ENCODE measurements at regions not wholly inside any gene's neighbourhood (a gene's known extent, or its start where the extent isn't known, plus 50 kb on each side); places are given as distances from the start of the nearest gene placed in this dataset.
"Not testable (repeated sequence)": the region's sequence is repeated elsewhere in the genome, so short reads cannot be mapped to it uniquely, and the experiment has no call there.

- DNase-seq (ENCODE audit: extremely low spot score, unreplicated experiment): no peak
- Mint-ChIP-seq H3K27me3 (no peaks in the 10 kb centered on the region), H3K4me3 (no peak overlapping the region), H3K27ac (no peak overlapping the region), H3K36me3 (no peaks in the 10 kb centered on the region), H3K9me3 (no peaks in the 10 kb centered on the region), H3K4me1 (ENCODE audit: unreplicated experiment) (no peaks in the 10 kb centered on the region)
- no peak for TF ChIP-seq CTCF (conservative IDR thresholded peaks at IDR 0.05)
These were observed 547.2 kb upstream of the NCAM2 start for GRCh38 chr21:20451046-20451445.

- no peak for TF ChIP-seq CTCF (conservative IDR thresholded peaks at IDR 0.05)
- Mint-ChIP-seq H3K9me3 (no peaks in the 10 kb centered on the region), H3K4me1 (ENCODE audit: unreplicated experiment) (no peaks in the 10 kb centered on the region), H3K27ac (no peak overlapping the region), H3K4me3 (no peak overlapping the region), H3K27me3 (no peaks in the 10 kb centered on the region), H3K36me3 (no peaks in the 10 kb centered on the region)
- DNase-seq (ENCODE audit: extremely low spot score, unreplicated experiment): no peak
These were observed 545.3 kb upstream of the NCAM2 start for GRCh38 chr21:20452935-20453334.

GRCh38 chr21:20459838-20460237, 538.4 kb upstream of the NCAM2 start:
- TF ChIP-seq CTCF (conservative IDR thresholded peaks at IDR 0.05): no peak
- Mint-ChIP-seq H3K27me3 (no peaks in the 10 kb centered on the region), H3K27ac (no peak overlapping the region), H3K4me3 (no peak overlapping the region), H3K4me1 (ENCODE audit: unreplicated experiment) (no peaks in the 10 kb centered on the region), H3K36me3 (no peaks in the 10 kb centered on the region), H3K9me3 (peaks cover 3% of the 10 kb centered on the region)
- no peak for DNase-seq (ENCODE audit: extremely low spot score, unreplicated experiment)

GRCh38 chr21:20463362-20463761, 534.8 kb upstream of the NCAM2 start:
- no peaks in the 10 kb centered on the region for H3K36me3 Mint-ChIP-seq
- no peak overlapping the region for H3K4me3 Mint-ChIP-seq
- H3K9me3 Mint-ChIP-seq: peaks cover 3% of the 10 kb centered on the region
- DNase-seq (ENCODE audit: extremely low spot score, unreplicated experiment): no peak
- no peak for TF ChIP-seq CTCF (conservative IDR thresholded peaks at IDR 0.05)
- no peak overlapping the region for H3K27ac Mint-ChIP-seq
- H3K4me1 Mint-ChIP-seq (ENCODE audit: unreplicated experiment): no peaks in the 10 kb centered on the region
- no peaks in the 10 kb centered on the region for H3K27me3 Mint-ChIP-seq

- H3K27me3 Mint-ChIP-seq: no peaks in the 10 kb centered on the region
- DNase-seq (ENCODE audit: extremely low spot score, unreplicated experiment): no peak
- TF ChIP-seq CTCF (conservative IDR thresholded peaks at IDR 0.05): no peak
- H3K36me3 Mint-ChIP-seq: no peaks in the 10 kb centered on the region
- no peaks in the 10 kb centered on the region for H3K9me3 Mint-ChIP-seq
- H3K4me3 Mint-ChIP-seq: no peak overlapping the region
- no peaks in the 10 kb centered on the region for H3K4me1 Mint-ChIP-seq (ENCODE audit: unreplicated experiment)
- no peak overlapping the region for H3K27ac Mint-ChIP-seq
These were observed 528.8 kb upstream of the NCAM2 start for GRCh38 chr21:20469361-20469760.

GRCh38 chr21:20486303-20486702, 511.9 kb upstream of the NCAM2 start:
- H3K9me3 Mint-ChIP-seq: no peaks in the 10 kb centered on the region
- H3K4me3 Mint-ChIP-seq: no peak overlapping the region
- H3K36me3 Mint-ChIP-seq: no peaks in the 10 kb centered on the region

GRCh38 chr21:20502915-20503314, 495.3 kb upstream of the NCAM2 start:
- DNase-seq (ENCODE audit: extremely low spot score, unreplicated experiment); H3K4me3 Mint-ChIP-seq; H3K27me3 Mint-ChIP-seq; H3K27ac Mint-ChIP-seq; H3K4me1 Mint-ChIP-seq (ENCODE audit: unreplicated experiment); H3K36me3 Mint-ChIP-seq: not testable (repeated sequence)
- H3K9me3 Mint-ChIP-seq: peaks cover 22% of the 10 kb centered on the region

More at GRCh38 chr21:20486303-20486702, 511.9 kb upstream of the NCAM2 start:
- no peak overlapping the region for H3K27ac Mint-ChIP-seq
- no peak for DNase-seq (ENCODE audit: extremely low spot score, unreplicated experiment)
- no peaks in the 10 kb centered on the region for H3K27me3 Mint-ChIP-seq
- no peak for TF ChIP-seq CTCF (conservative IDR thresholded peaks at IDR 0.05)
- no peaks in the 10 kb centered on the region for H3K4me1 Mint-ChIP-seq (ENCODE audit: unreplicated experiment)
